ENCODE measurements at regions not wholly inside any gene's neighbourhood (a gene's known extent, or its start where the extent isn't known, plus 50 kb on each side); places are given as distances from the start of the nearest gene placed in this dataset.

GRCh38 chr20:63134201-63134612 lies 81.7 kb downstream of the YTHDF1 start:
- Histone ChIP-seq H3K27me3 (ENCODE audit: control insufficient read depth, insufficient read depth) (no peaks in the 10 kb centered on the region), H3K27ac (ENCODE audit: low read length) (no peak overlapping the region), H3K9me3 (ENCODE audit: control insufficient read depth, low read length) (no peaks in the 10 kb centered on the region), H3K4me3 (ENCODE audit: low read length) (no peak overlapping the region), H3K4me1 (ENCODE audit: control insufficient read depth, insufficient read depth, low read length) (no peaks in the 10 kb centered on the region)
- DNase-seq (peak in 1 of 3 donors; percentile 52), ATAC-seq (no peak)
- 84% methylated on average over 19 of the region's 19 CpGs for WGBS
- intact Hi-C loops (cut with DNase I): no loop called here

- no peak for ATAC-seq
- Histone ChIP-seq H3K9me3 (ENCODE audit: control insufficient read depth, low read length) (no peaks in the 10 kb centered on the region), H3K27me3 (ENCODE audit: control insufficient read depth, insufficient read depth) (no peaks in the 10 kb centered on the region), H3K4me3 (ENCODE audit: low read length) (no peak overlapping the region), H3K27ac (ENCODE audit: low read length) (no peak overlapping the region), H3K4me1 (ENCODE audit: control insufficient read depth, insufficient read depth, low read length) (no peaks in the 10 kb centered on the region)
- intact Hi-C loops (cut with DNase I): no loop called here
- WGBS: 89% methylated on average over 15 of the region's 15 CpGs
- DNase-seq: peak in 1 of 3 donors; percentile 30
These were observed 82.3 kb downstream of the YTHDF1 start for GRCh38 chr20:63133481-63134091.

GRCh38 chr20:63132715-63133471 lies 83.0 kb downstream of the YTHDF1 start:
- ATAC-seq: peak in 1 of 2 donors; percentile 10
- no peaks in the 10 kb centered on the region for H3K4me1 ChIP-seq (ENCODE audit: control insufficient read depth, insufficient read depth, low read length)
- WGBS: 77% methylated on average over 29 of the region's 29 CpGs
- peak in 1 of 3 donors; percentile 33 for DNase-seq
- no peaks in the 10 kb centered on the region for H3K27me3 ChIP-seq (ENCODE audit: control insufficient read depth, insufficient read depth)
- no peaks in the 10 kb centered on the region for H3K9me3 ChIP-seq (ENCODE audit: control insufficient read depth, low read length)
- no peak overlapping the region for H3K27ac ChIP-seq (ENCODE audit: low read length)
- H3K4me3 ChIP-seq (ENCODE audit: low read length): no peak overlapping the region
- intact Hi-C loops (cut with DNase I): no loop called here

- H3K27me3 ChIP-seq (ENCODE audit: control insufficient read depth, insufficient read depth): no peaks in the 10 kb centered on the region
- ATAC-seq: no peak
- no peaks in the 10 kb centered on the region for H3K4me1 ChIP-seq (ENCODE audit: control insufficient read depth, insufficient read depth, low read length)
- H3K27ac ChIP-seq (ENCODE audit: low read length): no peak overlapping the region
- intact Hi-C loops (cut with DNase I): no loop called here
- H3K4me3 ChIP-seq (ENCODE audit: low read length): no peak overlapping the region
- WGBS: 81% methylated on average over 17 of the region's 17 CpGs
- H3K9me3 ChIP-seq (ENCODE audit: control insufficient read depth, low read length): no peaks in the 10 kb centered on the region
- DNase-seq: peak in 1 of 3 donors; percentile 12
These were observed 83.7 kb downstream of the YTHDF1 start for GRCh38 chr20:63132131-63132714.

- DNase-seq: peak in 1 of 3 donors; percentile 14
- H3K9me3 ChIP-seq (ENCODE audit: control insufficient read depth, low read length): no peaks in the 10 kb centered on the region
- WGBS: 65% methylated on average over 43 of the region's 43 CpGs
- H3K4me1 ChIP-seq (ENCODE audit: control insufficient read depth, insufficient read depth, low read length): no peaks in the 10 kb centered on the region
- intact Hi-C loops (cut with DNase I): no loop called here
- no peak for ATAC-seq
- no peak overlapping the region for H3K27ac ChIP-seq (ENCODE audit: low read length)
- H3K27me3 ChIP-seq (ENCODE audit: control insufficient read depth, insufficient read depth): no peaks in the 10 kb centered on the region
- no peak overlapping the region for H3K4me3 ChIP-seq (ENCODE audit: low read length)
These were observed 85.0 kb downstream of the YTHDF1 start for GRCh38 chr20:63130658-63131577.

- intact Hi-C loops (cut with DNase I): no loop called here
- ATAC-seq (no peak), DNase-seq (peak in 2 of 3 donors; percentile 27 to 44)
- WGBS: 31% methylated on average over 28 of the region's 28 CpGs
- Histone ChIP-seq H3K27ac (ENCODE audit: low read length) (no peak overlapping the region), H3K4me3 (ENCODE audit: low read length) (no peak overlapping the region), H3K4me1 (ENCODE audit: control insufficient read depth, insufficient read depth, low read length) (no peaks in the 10 kb centered on the region), H3K9me3 (ENCODE audit: control insufficient read depth, low read length) (no peaks in the 10 kb centered on the region), H3K27me3 (ENCODE audit: control insufficient read depth, insufficient read depth) (no peaks in the 10 kb centered on the region)
These were observed 85.8 kb downstream of the YTHDF1 start for GRCh38 chr20:63129991-63130657.

- DNase-seq (peak in 1 of 3 donors; percentile 39), ATAC-seq (no peak)
- no peaks in the 10 kb centered on the region for H3K4me1 ChIP-seq (ENCODE audit: control insufficient read depth, insufficient read depth, low read length)
- no peaks in the 10 kb centered on the region for H3K27me3 ChIP-seq (ENCODE audit: control insufficient read depth, insufficient read depth)
- intact Hi-C loops (cut with DNase I): no loop called here
- no peak overlapping the region for H3K27ac ChIP-seq (ENCODE audit: low read length)
- H3K9me3 ChIP-seq (ENCODE audit: control insufficient read depth, low read length): no peaks in the 10 kb centered on the region
- no peak overlapping the region for H3K4me3 ChIP-seq (ENCODE audit: low read length)
- 77% methylated on average over 9 of the region's 9 CpGs for WGBS
These were observed 86.5 kb downstream of the YTHDF1 start for GRCh38 chr20:63129376-63129965.

GRCh38 chr20:63128956-63129355 lies 87.0 kb downstream of the YTHDF1 start:
- Histone ChIP-seq H3K9me3 (ENCODE audit: control insufficient read depth, low read length) (no peaks in the 10 kb centered on the region), H3K4me1 (ENCODE audit: control insufficient read depth, insufficient read depth, low read length) (no peaks in the 10 kb centered on the region), H3K4me3 (ENCODE audit: low read length) (no peak overlapping the region), H3K27me3 (ENCODE audit: control insufficient read depth, insufficient read depth) (no peaks in the 10 kb centered on the region), H3K27ac (ENCODE audit: low read length) (no peak overlapping the region)
- 83% methylated on average over 17 of the region's 17 CpGs for WGBS
- intact Hi-C loops (cut with DNase I): no loop called here
- DNase-seq (peak in 2 of 3 donors; percentile 19 to 21), ATAC-seq (no peak)

GRCh38 chr20:63128367-63128766 lies 87.6 kb downstream of the YTHDF1 start:
- Histone ChIP-seq H3K9me3 (ENCODE audit: control insufficient read depth, low read length) (no peaks in the 10 kb centered on the region), H3K4me1 (ENCODE audit: control insufficient read depth, insufficient read depth, low read length) (no peaks in the 10 kb centered on the region), H3K4me3 (ENCODE audit: low read length) (no peak overlapping the region), H3K27ac (ENCODE audit: low read length) (no peak overlapping the region), H3K27me3 (ENCODE audit: control insufficient read depth, insufficient read depth) (no peaks in the 10 kb centered on the region)
- WGBS: 93% methylated on average over 30 of the region's 30 CpGs
- DNase-seq (peak in 2 of 3 donors; percentile 18 to 25), ATAC-seq (no peak)
- intact Hi-C loops (cut with DNase I): no loop called here

GRCh38 chr20:63127700-63128364 lies 88.1 kb downstream of the YTHDF1 start:
- ATAC-seq (no peak), DNase-seq (peak in 1 of 3 donors; percentile 29)
- 58% methylated on average over 21 of the region's 21 CpGs for WGBS
- H3K9me3 ChIP-seq (ENCODE audit: control insufficient read depth, low read length): peaks cover 2% of the 10 kb centered on the region
- intact Hi-C loops (cut with DNase I): no loop called here
- no peaks in the 10 kb centered on the region for H3K4me1 ChIP-seq (ENCODE audit: control insufficient read depth, insufficient read depth, low read length)
- H3K4me3 ChIP-seq (ENCODE audit: low read length): no peak overlapping the region
- H3K27ac ChIP-seq (ENCODE audit: low read length): no peak overlapping the region
- H3K27me3 ChIP-seq (ENCODE audit: control insufficient read depth, insufficient read depth): no peaks in the 10 kb centered on the region

Measured in right cardiac atrium (tissue), 5 donors.